ENCODE measurements at regions not wholly inside any gene's neighbourhood (a gene's known extent, or its start where the extent isn't known, plus 50 kb on each side); places are given as distances from the start of the nearest gene placed in this dataset.

- TF ChIP-seq POLR2AphosphoS5 (IDR thresholded peaks at IDR 0.05; ENCODE audit: borderline replicate concordance, low read depth, low read length) (no peak), FOXP2 (optimal IDR thresholded peaks at IDR 0.05; ENCODE audit: control extremely low read depth, extremely low read length, insufficient read depth) (no peak), EZH2 (IDR thresholded peaks at IDR 0.05) (no peak)
- no peak for DNase-seq (ENCODE audit: low read depth, low spot score)
- Histone ChIP-seq H3K9ac (ENCODE audit: insufficient read length) (no peak overlapping the region), H3K4me3 (no peak overlapping the region), H3K36me3 (ENCODE audit: insufficient read depth, low read length) (no peaks in the 10 kb centered on the region), H3K9me3 (ENCODE audit: low read depth, low read length) (no peaks in the 10 kb centered on the region), H3K27ac (no peak overlapping the region)
Observed at GRCh38 chr1:56215771-56216170, 363.6 kb downstream of the PLPP3 start.

- TF ChIP-seq FOXP2 (optimal IDR thresholded peaks at IDR 0.05; ENCODE audit: control extremely low read depth, extremely low read length, insufficient read depth): no peak
- no peak for TF ChIP-seq EZH2 (IDR thresholded peaks at IDR 0.05)
- no peak for TF ChIP-seq POLR2AphosphoS5 (IDR thresholded peaks at IDR 0.05; ENCODE audit: borderline replicate concordance, low read depth, low read length)
- Histone ChIP-seq H3K4me3 (no peak overlapping the region), H3K9me3 (ENCODE audit: low read depth, low read length) (no peaks in the 10 kb centered on the region), H3K27ac (no peak overlapping the region), H3K36me3 (ENCODE audit: insufficient read depth, low read length) (no peaks in the 10 kb centered on the region), H3K9ac (ENCODE audit: insufficient read length) (no peak overlapping the region)
- no peak for DNase-seq (ENCODE audit: low read depth, low spot score)
Observed at GRCh38 chr1:56215086-56215485, 364.3 kb downstream of the PLPP3 start.

- TF ChIP-seq EZH2 (IDR thresholded peaks at IDR 0.05): no peak
- H3K4me3 ChIP-seq: no peak overlapping the region
- no peaks in the 10 kb centered on the region for H3K36me3 ChIP-seq (ENCODE audit: insufficient read depth, low read length)
- no peaks in the 10 kb centered on the region for H3K9me3 ChIP-seq (ENCODE audit: low read depth, low read length)
- DNase-seq (ENCODE audit: low read depth, low spot score): no peak
- no peak overlapping the region for H3K27ac ChIP-seq
- no peak overlapping the region for H3K9ac ChIP-seq (ENCODE audit: insufficient read length)
Observed at GRCh38 chr1:56213068-56213467, 366.3 kb downstream of the PLPP3 start.

- DNase-seq (ENCODE audit: low read depth, low spot score): no peak
- Histone ChIP-seq H3K9ac (ENCODE audit: insufficient read length) (no peak overlapping the region), H3K4me3 (no peak overlapping the region), H3K9me3 (ENCODE audit: low read depth, low read length) (no peaks in the 10 kb centered on the region), H3K36me3 (ENCODE audit: insufficient read depth, low read length) (no peaks in the 10 kb centered on the region), H3K27ac (no peak overlapping the region)
- TF ChIP-seq POLR2AphosphoS5 (IDR thresholded peaks at IDR 0.05; ENCODE audit: borderline replicate concordance, low read depth, low read length) (no peak), EZH2 (IDR thresholded peaks at IDR 0.05) (no peak), FOXP2 (optimal IDR thresholded peaks at IDR 0.05; ENCODE audit: control extremely low read depth, extremely low read length, insufficient read depth) (no peak)
Observed at GRCh38 chr1:56212143-56212542, 367.2 kb downstream of the PLPP3 start.

- Histone ChIP-seq H3K9me3 (ENCODE audit: low read depth, low read length) (no peaks in the 10 kb centered on the region), H3K36me3 (ENCODE audit: insufficient read depth, low read length) (no peaks in the 10 kb centered on the region), H3K4me3 (no peak overlapping the region), H3K27ac (no peak overlapping the region), H3K9ac (ENCODE audit: insufficient read length) (no peak overlapping the region)
- DNase-seq (ENCODE audit: low read depth, low spot score): no peak
- TF ChIP-seq FOXP2 (optimal IDR thresholded peaks at IDR 0.05; ENCODE audit: control extremely low read depth, extremely low read length, insufficient read depth) (no peak), POLR2AphosphoS5 (IDR thresholded peaks at IDR 0.05; ENCODE audit: borderline replicate concordance, low read depth, low read length) (no peak)
Observed at GRCh38 chr1:56206391-56206790, 373.0 kb downstream of the PLPP3 start.

- no peak for DNase-seq (ENCODE audit: low read depth, low spot score)
- Histone ChIP-seq H3K4me3 (no peak overlapping the region), H3K27ac (no peak overlapping the region), H3K9ac (ENCODE audit: insufficient read length) (no peak overlapping the region), H3K9me3 (ENCODE audit: low read depth, low read length) (no peaks in the 10 kb centered on the region), H3K36me3 (ENCODE audit: insufficient read depth, low read length) (no peaks in the 10 kb centered on the region)
- TF ChIP-seq FOXP2 (optimal IDR thresholded peaks at IDR 0.05; ENCODE audit: control extremely low read depth, extremely low read length, insufficient read depth) (no peak), EZH2 (IDR thresholded peaks at IDR 0.05) (no peak)
Observed at GRCh38 chr1:56204206-56204605, 375.2 kb downstream of the PLPP3 start.

GRCh38 chr1:56202796-56203492, 376.4 kb downstream of the PLPP3 start:
- Histone ChIP-seq H3K36me3 (ENCODE audit: insufficient read depth, low read length) (no peaks in the 10 kb centered on the region), H3K9ac (ENCODE audit: insufficient read length) (no peak overlapping the region), H3K4me3 (no peak overlapping the region), H3K9me3 (ENCODE audit: low read depth, low read length) (no peaks in the 10 kb centered on the region), H3K27ac (no peak overlapping the region)
- no peak for DNase-seq (ENCODE audit: low read depth, low spot score)
- no peak for TF ChIP-seq FOXP2 (optimal IDR thresholded peaks at IDR 0.05; ENCODE audit: control extremely low read depth, extremely low read length, insufficient read depth)
- TF ChIP-seq POLR2AphosphoS5 (IDR thresholded peaks at IDR 0.05; ENCODE audit: borderline replicate concordance, low read depth, low read length): no peak
- TF ChIP-seq EZH2 (IDR thresholded peaks at IDR 0.05): no peak

GRCh38 chr1:56202186-56202585, 377.2 kb downstream of the PLPP3 start:
- no peak overlapping the region for H3K9ac ChIP-seq (ENCODE audit: insufficient read length)
- H3K9me3 ChIP-seq (ENCODE audit: low read depth, low read length): no peaks in the 10 kb centered on the region
- TF ChIP-seq EZH2 (IDR thresholded peaks at IDR 0.05): no peak
- no peak for TF ChIP-seq FOXP2 (optimal IDR thresholded peaks at IDR 0.05; ENCODE audit: control extremely low read depth, extremely low read length, insufficient read depth)
- no peak for TF ChIP-seq POLR2AphosphoS5 (IDR thresholded peaks at IDR 0.05; ENCODE audit: borderline replicate concordance, low read depth, low read length)
- DNase-seq (ENCODE audit: low read depth, low spot score): no peak
- H3K4me3 ChIP-seq: no peak overlapping the region
- H3K27ac ChIP-seq: no peak overlapping the region
- H3K36me3 ChIP-seq (ENCODE audit: insufficient read depth, low read length): no peaks in the 10 kb centered on the region

GRCh38 chr1:56200896-56201295, 378.5 kb downstream of the PLPP3 start:
- DNase-seq (ENCODE audit: low read depth, low spot score): no peak
- Histone ChIP-seq H3K9ac (ENCODE audit: insufficient read length) (no peak overlapping the region), H3K36me3 (ENCODE audit: insufficient read depth, low read length) (no peaks in the 10 kb centered on the region), H3K9me3 (ENCODE audit: low read depth, low read length) (no peaks in the 10 kb centered on the region), H3K27ac (no peak overlapping the region), H3K4me3 (no peak overlapping the region)
- TF ChIP-seq FOXP2 (optimal IDR thresholded peaks at IDR 0.05; ENCODE audit: control extremely low read depth, extremely low read length, insufficient read depth) (no peak), EZH2 (IDR thresholded peaks at IDR 0.05) (no peak), POLR2AphosphoS5 (IDR thresholded peaks at IDR 0.05; ENCODE audit: borderline replicate concordance, low read depth, low read length) (no peak)
